ENCODE measurements at regions not wholly inside any gene's neighbourhood (a gene's known extent, or its start where the extent isn't known, plus 50 kb on each side); places are given as distances from the start of the nearest gene placed in this dataset.

GRCh38 chr3:56851966-56852884, 50.5 kb upstream of the ARHGEF3 start:
- Histone ChIP-seq H3K79me1 (ENCODE audit: low read depth in 1 of 2, low read length in 2 of 2) (no peaks in the 10 kb centered on the region), H3K27me3 (ENCODE audit: control insufficient read depth, insufficient read depth, low read length) (0 out of 2 replicates have a peak, but pooled peaks cover 2% of the 10 kb centered on the region), H3K9ac (ENCODE audit: low read depth, low read length) (no peak overlapping the region), H2AK5ac (ENCODE audit: low read depth, low read length) (no peak overlapping the region), H3K56ac (ENCODE audit: extremely low read depth, insufficient read depth, low read length) (no peak overlapping the region), H3K4me1 (ENCODE audit: control insufficient read depth, insufficient read depth, low read length) (no peaks in the 10 kb centered on the region), H3K9me1 (ENCODE audit: insufficient read depth, low read length) (no peaks in the 10 kb centered on the region; the same call in 1 of the 2 replicates), H4K91ac (ENCODE audit: insufficient read depth, low read depth, low read length) (no peak overlapping the region), H2AK9ac (replicated peaks; ENCODE audit: low read depth, low read length, poor library complexity) (no peak overlapping the region), H3K36me3 (ENCODE audit: control insufficient read depth, insufficient read depth, low read length) (no peaks in the 10 kb centered on the region), H4K8ac (ENCODE audit: low read depth in 2 of 2, low read length in 2 of 2) (no peak overlapping the region), H3K18ac (ENCODE audit: low read depth, low read length) (no peak overlapping the region), H3K9me3 (ENCODE audit: control insufficient read depth, insufficient read depth, low read length) (no peaks in the 10 kb centered on the region), H3K14ac (replicated peaks; ENCODE audit: low read depth, low read length) (no peak overlapping the region), H3K4me2 (ENCODE audit: low read depth, low read length) (no peak overlapping the region), H2BK15ac (ENCODE audit: low read depth, low read length) (no peak overlapping the region), H2BK20ac (ENCODE audit: low read depth, low read length) (no peak overlapping the region), H3K23ac (ENCODE audit: low read depth, low read length) (no peak overlapping the region), H2AFZ (replicated peaks; ENCODE audit: low read length, poor library complexity) (no peak overlapping the region), H2BK5ac (ENCODE audit: low read depth, low read length, poor library complexity, severe bottlenecking) (no peak overlapping the region), H2BK120ac (ENCODE audit: low read depth, low read length) (no peak overlapping the region), H3K27ac (ENCODE audit: insufficient read depth, low read length) (no peak overlapping the region), H4K5ac (ENCODE audit: low read depth, low read length) (no peak overlapping the region), H4K20me1 (ENCODE audit: insufficient read depth, low read length) (no peaks in the 10 kb centered on the region), H3K4me3 (ENCODE audit: insufficient read depth, low read depth, low read length) (no peak overlapping the region), H3K4ac (ENCODE audit: low read depth, low read length) (no peak overlapping the region)
- in situ Hi-C loops (cut with MboI; ENCODE audit: low sequenced_read_pairs) (no loop called here), intact Hi-C loops (cut with micrococcal nuclease) (no loop called here), dilution Hi-C loops (cut with HindIII; ENCODE audit: low sequenced_read_pairs, unreplicated experiment) (no loop called here)
- CTCF ChIA-PET = no interaction called here
- POLR2A ChIA-PET (ENCODE audit: unreplicated experiment) = no interaction called here
- WGBS, 2 experiments (ENCODE audit: extremely low coverage in 2 of 2, insufficient read length in 1 of 2) = no CpG with 5 or more reads among the region's 9 CpGs
- DNase-seq (no peak), ATAC-seq (ENCODE audit: low read depth) (no peak)
- no TSS peak for BruUV-seq (replicated peaks)
- TF ChIP-seq BHLHE40 (IDR thresholded peaks at IDR 0.05; ENCODE audit: low read depth, low read length) (no peak), CTCF (conservative IDR thresholded peaks at IDR 0.05; ENCODE audit: low read depth, low read length) (no peak), MXI1 (IDR thresholded peaks at IDR 0.05; ENCODE audit: borderline replicate concordance, low read depth, low read length) (no peak), SMC3 (IDR thresholded peaks at IDR 0.05; ENCODE audit: low read depth, low read length) (no peak), USF2 (IDR thresholded peaks at IDR 0.05; ENCODE audit: low read depth, low read length) (no peak), FOS (IDR thresholded peaks at IDR 0.05; ENCODE audit: low read depth, low read length) (no peak), RAD21 (IDR thresholded peaks at IDR 0.05; ENCODE audit: low read length) (no peak), NFE2L2 (IDR thresholded peaks at IDR 0.05; ENCODE audit: low read depth, low read length) (no peak), RCOR1 (IDR thresholded peaks at IDR 0.05; ENCODE audit: insufficient replicate concordance, low read length) (no peak), POLR2A (IDR thresholded peaks at IDR 0.05; ENCODE audit: low read depth, low read length) (no peak), MAZ (IDR thresholded peaks at IDR 0.05; ENCODE audit: borderline replicate concordance, low read depth, low read length) (no peak), CEBPB (IDR thresholded peaks at IDR 0.05; ENCODE audit: low read depth, low read length) (no peak), RFX5 (IDR thresholded peaks at IDR 0.05; ENCODE audit: low read depth, low read length) (no peak), CHD1 (IDR thresholded peaks at IDR 0.05; ENCODE audit: low read depth, low read length) (no peak)
- TF ChIP-seq, protein P1, sequence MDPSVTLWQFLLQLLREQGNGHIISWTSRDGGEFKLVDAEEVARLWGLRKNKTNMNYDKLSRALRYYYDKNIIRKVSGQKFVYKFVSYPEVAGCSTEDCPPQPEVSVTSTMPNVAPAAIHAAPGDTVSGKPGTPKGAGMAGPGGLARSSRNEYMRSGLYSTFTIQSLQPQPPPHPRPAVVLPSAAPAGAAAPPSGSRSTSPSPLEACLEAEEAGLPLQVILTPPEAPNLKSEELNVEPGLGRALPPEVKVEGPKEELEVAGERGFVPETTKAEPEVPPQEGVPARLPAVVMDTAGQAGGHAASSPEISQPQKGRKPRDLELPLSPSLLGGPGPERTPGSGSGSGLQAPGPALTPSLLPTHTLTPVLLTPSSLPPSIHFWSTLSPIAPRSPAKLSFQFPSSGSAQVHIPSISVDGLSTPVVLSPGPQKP (IDR thresholded peaks at IDR 0.05; ENCODE audit: borderline replicate concordance, low read depth, low read length) = no peak
